ENCODE measurements at regions not wholly inside any gene's neighbourhood (a gene's known extent, or its start where the extent isn't known, plus 50 kb on each side); places are given as distances from the start of the nearest gene placed in this dataset.

GRCh38 chr12:126688556-126688955 lies 1578.4 kb upstream of the TMEM132C start:
- no peak for TF ChIP-seq POLR2AphosphoS5 (IDR thresholded peaks at IDR 0.05; ENCODE audit: low read depth)
- TF ChIP-seq, protein P1, sequence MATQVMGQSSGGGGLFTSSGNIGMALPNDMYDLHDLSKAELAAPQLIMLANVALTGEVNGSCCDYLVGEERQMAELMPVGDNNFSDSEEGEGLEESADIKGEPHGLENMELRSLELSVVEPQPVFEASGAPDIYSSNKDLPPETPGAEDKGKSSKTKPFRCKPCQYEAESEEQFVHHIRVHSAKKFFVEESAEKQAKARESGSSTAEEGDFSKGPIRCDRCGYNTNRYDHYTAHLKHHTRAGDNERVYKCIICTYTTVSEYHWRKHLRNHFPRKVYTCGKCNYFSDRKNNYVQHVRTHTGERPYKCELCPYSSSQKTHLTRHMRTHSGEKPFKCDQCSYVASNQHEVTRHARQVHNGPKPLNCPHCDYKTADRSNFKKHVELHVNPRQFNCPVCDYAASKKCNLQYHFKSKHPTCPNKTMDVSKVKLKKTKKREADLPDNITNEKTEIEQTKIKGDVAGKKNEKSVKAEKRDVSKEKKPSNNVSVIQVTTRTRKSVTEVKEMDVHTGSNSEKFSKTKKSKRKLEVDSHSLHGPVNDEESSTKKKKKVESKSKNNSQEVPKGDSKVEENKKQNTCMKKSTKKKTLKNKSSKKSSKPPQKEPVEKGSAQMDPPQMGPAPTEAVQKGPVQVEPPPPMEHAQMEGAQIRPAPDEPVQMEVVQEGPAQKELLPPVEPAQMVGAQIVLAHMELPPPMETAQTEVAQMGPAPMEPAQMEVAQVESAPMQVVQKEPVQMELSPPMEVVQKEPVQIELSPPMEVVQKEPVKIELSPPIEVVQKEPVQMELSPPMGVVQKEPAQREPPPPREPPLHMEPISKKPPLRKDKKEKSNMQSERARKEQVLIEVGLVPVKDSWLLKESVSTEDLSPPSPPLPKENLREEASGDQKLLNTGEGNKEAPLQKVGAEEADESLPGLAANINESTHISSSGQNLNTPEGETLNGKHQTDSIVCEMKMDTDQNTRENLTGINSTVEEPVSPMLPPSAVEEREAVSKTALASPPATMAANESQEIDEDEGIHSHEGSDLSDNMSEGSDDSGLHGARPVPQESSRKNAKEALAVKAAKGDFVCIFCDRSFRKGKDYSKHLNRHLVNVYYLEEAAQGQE (IDR thresholded peaks at IDR 0.05; ENCODE audit: insufficient replicate concordance, low read depth), result no peak
- no peak for TF ChIP-seq SPI1 (IDR thresholded peaks at IDR 0.05; ENCODE audit: borderline replicate concordance, low read depth)
- no peak for DNase-seq (ENCODE audit: low read depth in 1 of 2, low spot score in 1 of 2)

GRCh38 chr12:126700096-126700495 lies 1566.9 kb upstream of the TMEM132C start:
- Histone ChIP-seq H3K4me3 (replicated peaks; ENCODE audit: insufficient read depth, low read length) (no peak overlapping the region), H3K27me3 (ENCODE audit: insufficient read depth, poor library complexity, severe bottlenecking) (no peaks in the 10 kb centered on the region), H3K27ac (replicated peaks) (no peak overlapping the region)
- no peak for DNase-seq (ENCODE audit: low read depth in 1 of 2, low spot score in 1 of 2)
- TF ChIP-seq POLR2AphosphoS5 (IDR thresholded peaks at IDR 0.05; ENCODE audit: low read depth), result no peak
- TF ChIP-seq SPI1 (IDR thresholded peaks at IDR 0.05; ENCODE audit: borderline replicate concordance, low read depth), result no peak
- no peak for TF ChIP-seq CTCF (IDR thresholded peaks at IDR 0.05; ENCODE audit: insufficient read depth, low read length)
- TF ChIP-seq GABPA (IDR thresholded peaks at IDR 0.05; ENCODE audit: low read depth), result no peak
- TF ChIP-seq, protein P1 (IDR thresholded peaks at IDR 0.05; ENCODE audit: insufficient replicate concordance, low read depth), result no peak

More at GRCh38 chr12:126688556-126688955, 1578.4 kb upstream of the TMEM132C start:
- Histone ChIP-seq H3K4me3 (replicated peaks; ENCODE audit: insufficient read depth, low read length) (no peak overlapping the region), H3K27me3 (ENCODE audit: insufficient read depth, poor library complexity, severe bottlenecking) (no peaks in the 10 kb centered on the region), H3K27ac (replicated peaks) (no peak overlapping the region)

GRCh38 chr12:126704609-126705008 lies 1562.4 kb upstream of the TMEM132C start:
- Histone ChIP-seq H3K4me3 (replicated peaks; ENCODE audit: insufficient read depth, low read length) (no peak overlapping the region), H3K27me3 (ENCODE audit: insufficient read depth, poor library complexity, severe bottlenecking) (no peaks in the 10 kb centered on the region), H3K27ac (replicated peaks) (no peak overlapping the region)
- no peak for DNase-seq (ENCODE audit: low read depth in 1 of 2, low spot score in 1 of 2)
- TF ChIP-seq CTCF (IDR thresholded peaks at IDR 0.05; ENCODE audit: insufficient read depth, low read length), result no peak

DNA sequence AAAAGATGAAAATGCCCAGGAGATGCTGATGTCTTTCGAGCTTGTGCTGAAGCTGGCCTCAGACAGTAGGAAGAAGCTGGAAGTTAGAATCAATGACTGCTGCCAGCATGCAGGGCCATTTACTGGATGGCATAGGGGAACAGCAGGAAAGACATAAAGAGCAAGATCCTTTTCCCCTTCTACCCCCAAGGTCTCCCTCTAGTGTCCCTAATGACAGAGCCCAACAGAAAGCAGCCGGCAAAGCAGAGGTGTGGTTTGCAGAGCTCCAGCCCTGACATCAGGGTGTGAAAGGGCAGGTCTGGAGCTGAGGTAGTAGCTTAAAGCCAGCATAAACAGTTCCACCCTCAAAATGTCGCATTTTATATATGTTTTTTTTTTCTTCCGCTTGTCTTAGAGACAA lies 1560.7 kb upstream of the TMEM132C start:
- Histone ChIP-seq H3K4me3 (replicated peaks; ENCODE audit: insufficient read depth, low read length) (no peak overlapping the region), H3K27me3 (ENCODE audit: insufficient read depth, poor library complexity, severe bottlenecking) (no peaks in the 10 kb centered on the region)

More for the DNA sequence above, 1560.7 kb upstream of the TMEM132C start:
- no peak for TF ChIP-seq SPI1 (IDR thresholded peaks at IDR 0.05; ENCODE audit: borderline replicate concordance, low read depth)
- TF ChIP-seq POLR2AphosphoS5 (IDR thresholded peaks at IDR 0.05; ENCODE audit: low read depth), result no peak
- TF ChIP-seq, protein P1 (IDR thresholded peaks at IDR 0.05; ENCODE audit: insufficient replicate concordance, low read depth), result no peak
- no peak for TF ChIP-seq CTCF (IDR thresholded peaks at IDR 0.05; ENCODE audit: insufficient read depth, low read length)
- TF ChIP-seq GABPA (IDR thresholded peaks at IDR 0.05; ENCODE audit: low read depth), result no peak
- DNase-seq (ENCODE audit: low read depth in 1 of 2, low spot score in 1 of 2), result no peak
- H3K27ac ChIP-seq (replicated peaks), result no peak overlapping the region

Measured in HL-60 (cell line).